Right lobe of liver (tissue), 4 donors: ENCODE measurements at regions not wholly inside any gene's neighbourhood (a gene's known extent, or its start where the extent isn't known, plus 50 kb on each side); places are given as distances from the start of the nearest gene placed in this dataset.

Experiments
- POLR2A ChIP-seq: fragments of 450-650 bp; IDR thresholded peaks from one replicate; pipeline ENCODE4 v1.6.1; 2017; ENCODE audit warnings: antibody characterized with exemption, mild to moderate bottlenecking
- TF ChIP-seq, protein P1 (sequence below), 4 donors: fragments of 200-600 bp in 3 of 4; fragments of 450-650 bp in 1 of 4; IDR thresholded peaks; one replicate each; pipeline versions ENCODE4 v1.5.1 to v1.8.0; 2016 to 2022; ENCODE audit warnings: antibody characterized with exemption in 4 of 4, mild to moderate bottlenecking in 2 of 4
- donor health status: DM: no; HTN: no; CAD: no.
- donor health status: DM: no; HTN: no; CAD: no.
- donor health status: DM: no; HTN: yes; CAD: no.

DNA sequence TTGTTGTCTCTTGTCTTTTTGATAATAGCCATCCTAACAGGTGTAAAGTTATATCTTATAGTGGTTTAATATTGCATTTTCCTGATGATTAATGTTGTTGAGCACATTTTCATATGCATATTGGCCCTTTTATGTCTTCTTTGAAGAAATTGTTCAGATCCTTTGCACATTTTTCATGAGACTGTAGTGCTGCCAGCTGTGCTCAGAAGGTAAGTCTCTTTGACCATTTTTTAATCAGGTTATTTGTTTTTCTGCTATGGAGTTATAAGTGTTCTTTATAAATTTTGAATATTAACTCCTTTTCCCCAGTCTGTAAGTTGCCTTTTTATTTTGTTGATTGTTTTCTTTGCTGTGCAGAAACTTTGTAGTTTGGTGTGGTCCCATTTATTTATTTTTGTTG lies 55.8 kb upstream of the ZNF184 start:
- TF ChIP-seq, protein P1, sequence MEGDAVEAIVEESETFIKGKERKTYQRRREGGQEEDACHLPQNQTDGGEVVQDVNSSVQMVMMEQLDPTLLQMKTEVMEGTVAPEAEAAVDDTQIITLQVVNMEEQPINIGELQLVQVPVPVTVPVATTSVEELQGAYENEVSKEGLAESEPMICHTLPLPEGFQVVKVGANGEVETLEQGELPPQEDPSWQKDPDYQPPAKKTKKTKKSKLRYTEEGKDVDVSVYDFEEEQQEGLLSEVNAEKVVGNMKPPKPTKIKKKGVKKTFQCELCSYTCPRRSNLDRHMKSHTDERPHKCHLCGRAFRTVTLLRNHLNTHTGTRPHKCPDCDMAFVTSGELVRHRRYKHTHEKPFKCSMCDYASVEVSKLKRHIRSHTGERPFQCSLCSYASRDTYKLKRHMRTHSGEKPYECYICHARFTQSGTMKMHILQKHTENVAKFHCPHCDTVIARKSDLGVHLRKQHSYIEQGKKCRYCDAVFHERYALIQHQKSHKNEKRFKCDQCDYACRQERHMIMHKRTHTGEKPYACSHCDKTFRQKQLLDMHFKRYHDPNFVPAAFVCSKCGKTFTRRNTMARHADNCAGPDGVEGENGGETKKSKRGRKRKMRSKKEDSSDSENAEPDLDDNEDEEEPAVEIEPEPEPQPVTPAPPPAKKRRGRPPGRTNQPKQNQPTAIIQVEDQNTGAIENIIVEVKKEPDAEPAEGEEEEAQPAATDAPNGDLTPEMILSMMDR (IDR thresholded peaks at IDR 0.05) = no peak
- no peak for TF ChIP-seq POLR2A
